H1 (cell line): ENCODE measurements at regions not wholly inside any gene's neighbourhood (a gene's known extent, or its start where the extent isn't known, plus 50 kb on each side); places are given as distances from the start of the nearest gene placed in this dataset.

Source experiments
- CTCF ChIA-PET: fragments of 300-600 bp; sonication (Branson Sonifier 250); formaldehyde crosslinking; loops from one replicate; lab custom pipeline; 2021; ENCODE audit not compliant: partially characterized antibody; lab: Charles Lee
- POLR2A ChIA-PET: fragments of 300-600 bp; sonication (Branson Sonifier 250); formaldehyde crosslinking; loops from one replicate; lab custom pipeline; 2021; ENCODE audit warnings: inconsistent platforms; ENCODE audit not compliant: partially characterized antibody; lab: Charles Lee
- DNase-seq, 2 experiments: peaks; one replicate each; pipeline versions ENCODE4 v3.0.0 to v3.0.0-alpha.2; 2010 to 2022; ENCODE audit warnings: low spot score in 2 of 2, low read depth in 1 of 2, mixed read lengths in 1 of 2
- FAIRE-seq: peaks from 2 replicates; lab custom pipeline; 2011; peaks lifted over from hg19 to GRCh38; lab: Jason Lieb, UNC
- H2AFZ ChIP-seq: 2 replicates; pipeline ENCODE4 v1.8.1; 2012; ENCODE audit warnings: low read length, inconsistent platforms
- H2AK5ac ChIP-seq: 2 replicates; pipeline ENCODE4 v1.6.1; 2013; ENCODE audit warnings: low read depth, low read length
- H2BK120ac ChIP-seq: replicated peaks from 2 replicates; pipeline ENCODE3; 2013; ENCODE audit warnings: low read depth, low read length, inconsistent platforms
- H2BK12ac ChIP-seq: 2 replicates; pipeline ENCODE4 v1.6.1; 2013; ENCODE audit warnings: low read depth, low read length
- H2BK15ac ChIP-seq: 2 replicates; pipeline ENCODE4 v1.6.1; 2013; ENCODE audit warnings: low read length
- H2BK20ac ChIP-seq: 2 replicates; pipeline ENCODE4 v1.6.1; 2013; ENCODE audit warnings: low read length
- H2BK5ac ChIP-seq: 2 replicates; pipeline ENCODE4 v1.6.1; 2013; ENCODE audit warnings: low read depth, low read length
- H3K14ac ChIP-seq: 2 replicates; pipeline ENCODE4 v1.6.1; 2013; ENCODE audit warnings: inconsistent platforms; ENCODE audit not compliant: insufficient read length
- H3K18ac ChIP-seq: 2 replicates; pipeline ENCODE4 v1.6.1; 2013; ENCODE audit warnings: low read length; ENCODE audit errors: extremely low read depth
- H3K23ac ChIP-seq: 2 replicates; pipeline ENCODE4 v1.6.1; 2013; ENCODE audit warnings: inconsistent platforms; ENCODE audit not compliant: insufficient read length
- H3K23me2 ChIP-seq: 2 replicates; pipeline ENCODE4 v1.6.1; 2013; ENCODE audit warnings: low read depth, low read length
- H3K27ac ChIP-seq: 2 replicates; pipeline ENCODE4 v1.6.1; 2011; ENCODE audit warnings: low read depth, low read length, inconsistent platforms
- H3K27me3 ChIP-seq, 4 experiments: replicated peaks in 1 of 4; 1 replicate in 1 of 4; 2 replicates in 3 of 4; pipeline versions ENCODE4 v1.6.1 to v1.8.1; 2011 to 2013; ENCODE audit warnings: low read length in 3 of 4, mild to moderate bottlenecking in 3 of 4, inconsistent platforms in 2 of 4, mixed read lengths in 2 of 4, moderate library complexity in 1 of 4; ENCODE audit not compliant: control insufficient read depth in 3 of 4, insufficient read depth in 3 of 4; ENCODE audit errors: extremely low read depth in 1 of 4
- H3K36me3 ChIP-seq, 4 experiments: 2 replicates each; pipeline versions ENCODE4 v1.6.1 to v1.8.1; 2011 to 2013; ENCODE audit warnings: mild to moderate bottlenecking in 4 of 4, low read length in 3 of 4, moderate library complexity in 2 of 4, control low read depth in 1 of 4, inconsistent platforms in 1 of 4; ENCODE audit not compliant: insufficient read depth in 4 of 4, control insufficient read depth in 2 of 4
- H3K4ac ChIP-seq: replicated peaks from 2 replicates; pipeline ENCODE3; 2013; ENCODE audit warnings: low read length, low read depth, mixed read lengths, inconsistent platforms; ENCODE audit not compliant: insufficient read length
- H3K4me1 ChIP-seq, 4 experiments: replicated peaks in 1 of 4; 1 replicate in 1 of 4; 2 replicates in 3 of 4; pipeline versions ENCODE4 v1.6.1 to v1.8.1; 2011 to 2013; ENCODE audit warnings: low read length in 3 of 4, inconsistent platforms in 2 of 4, mixed read lengths in 1 of 4; ENCODE audit not compliant: insufficient read depth in 4 of 4, control insufficient read depth in 3 of 4
- H3K4me2 ChIP-seq, 2 experiments: 2 replicates each; pipeline versions ENCODE4 v1.6.1 to v1.8.1; 2011 to 2013; ENCODE audit warnings: low read depth in 2 of 2, low read length in 2 of 2, control low read depth in 1 of 2, inconsistent platforms in 1 of 2, mild to moderate bottlenecking in 1 of 2; ENCODE audit not compliant: insufficient read depth in 1 of 2
- H3K4me3 ChIP-seq, 4 experiments: fragments of 200-600, 300-600 bp in 1 of 4; sonication (generic), shearing (Covaris generic), sonication (Bioruptor Twin) in 1 of 4; 2 replicates each; pipeline versions ENCODE4 v1.5.1 to v1.8.1; 2011 to 2016; ENCODE audit warnings: low read length in 4 of 4, low read depth in 3 of 4, control low read depth in 2 of 4, inconsistent platforms in 2 of 4, mild to moderate bottlenecking in 2 of 4, mixed read lengths in 1 of 4, moderate library complexity in 1 of 4; ENCODE audit not compliant: insufficient read depth in 2 of 4; ENCODE audit errors: extremely low read depth in 1 of 4
- H3K56ac ChIP-seq: replicated peaks from 2 replicates; pipeline ENCODE3; 2013; ENCODE audit warnings: low read depth, mild to moderate bottlenecking, mixed read lengths, low read length, inconsistent platforms; ENCODE audit not compliant: insufficient read length
- H3K79me1 ChIP-seq: 2 replicates; pipeline ENCODE4 v1.6.1; 2013; ENCODE audit warnings: low read depth, low read length, control low read depth
- H3K79me2 ChIP-seq, 2 experiments: 2 replicates each; pipeline versions ENCODE4 v1.6.1 to v1.8.1; 2012 to 2013; ENCODE audit warnings: low read length in 2 of 2, mild to moderate bottlenecking in 2 of 2, inconsistent platforms in 1 of 2; ENCODE audit not compliant: insufficient read depth in 2 of 2, control insufficient read depth in 1 of 2
- H3K9ac ChIP-seq, 4 experiments: replicated peaks in 1 of 4; 1 replicate in 1 of 4; 2 replicates in 3 of 4; pipeline versions ENCODE4 v1.6.1 to v1.8.1; 2011 to 2013; ENCODE audit warnings: low read depth in 3 of 4, low read length in 3 of 4, control low read depth in 2 of 4, mild to moderate bottlenecking in 2 of 4, moderate library complexity in 2 of 4, inconsistent platforms in 1 of 4; ENCODE audit errors: extremely low read depth in 1 of 4
- H3K9me3 ChIP-seq, 2 experiments: 2 replicates each; pipeline versions ENCODE4 v1.6.1 to v1.8.1; 2012 to 2013; ENCODE audit warnings: mild to moderate bottlenecking in 2 of 2, moderate library complexity in 2 of 2, control low read depth in 1 of 2, inconsistent platforms in 1 of 2, low read depth in 1 of 2, low read length in 1 of 2, mixed read lengths in 1 of 2; ENCODE audit not compliant: insufficient read depth in 2 of 2
- H4K20me1 ChIP-seq, 2 experiments: replicated peaks in 1 of 2; 2 replicates each; pipeline versions ENCODE3 to v1.8.1; 2011 to 2013; ENCODE audit warnings: inconsistent platforms in 2 of 2, low read length in 2 of 2, mild to moderate bottlenecking in 1 of 2; ENCODE audit not compliant: insufficient read depth in 2 of 2, control insufficient read depth in 1 of 2
- H4K5ac ChIP-seq: 2 replicates; pipeline ENCODE4 v1.6.1; 2013; ENCODE audit warnings: low read length, low read depth, mixed read lengths, inconsistent platforms; ENCODE audit not compliant: insufficient read length
- H4K8ac ChIP-seq: 2 replicates; pipeline ENCODE4 v1.8.0; 2013; ENCODE audit warnings: mild to moderate bottlenecking, moderate library complexity, low read length, inconsistent platforms; ENCODE audit not compliant: insufficient read depth; ENCODE audit errors: extremely low read depth
- H4K91ac ChIP-seq: replicated peaks from 2 replicates; pipeline ENCODE3; 2013; ENCODE audit warnings: low read length, mixed read lengths, inconsistent platforms; ENCODE audit not compliant: insufficient read length
- EGR1 ChIP-seq: IDR thresholded peaks from 2 replicates; pipeline ENCODE4 v1.6.1; 2011; ENCODE audit warnings: low read depth, low read length, borderline replicate concordance
- JUND ChIP-seq: IDR thresholded peaks from 2 replicates; pipeline ENCODE4 v1.6.1; 2011; ENCODE audit warnings: mild to moderate bottlenecking, improper control_type of control experiment, low read length
- SP2 ChIP-seq: IDR thresholded peaks from 2 replicates; pipeline ENCODE4 v1.6.1; 2012; ENCODE audit warnings: mild to moderate bottlenecking, low read length, inconsistent platforms
- TBP ChIP-seq: IDR thresholded peaks from 2 replicates; pipeline ENCODE4 v1.6.1; 2011; ENCODE audit warnings: low read depth, low read length, improper control_type of control experiment
- WGBS, 2 experiments: shearing (Covaris generic) in 1 of 2; methylation state at CpG; one replicate each; pipeline versions ENCODE4 v1.1.6 to v1.1.7; 2013 to 2015; ENCODE audit warnings: low lambda C conversion rate in 2 of 2, mixed read lengths in 2 of 2, inconsistent platforms in 1 of 2, low coverage in 1 of 2, missing lambda C conversion rate in 1 of 2; ENCODE audit not compliant: insufficient replicate concordance in 2 of 2, insufficient coverage in 1 of 2, insufficient read length in 1 of 2; ENCODE audit errors: extremely low coverage in 1 of 2, missing lambda C conversion rate in 1 of 2; 5-methylcytosine and 5-hydroxymethylcytosine counted together

DNA sequence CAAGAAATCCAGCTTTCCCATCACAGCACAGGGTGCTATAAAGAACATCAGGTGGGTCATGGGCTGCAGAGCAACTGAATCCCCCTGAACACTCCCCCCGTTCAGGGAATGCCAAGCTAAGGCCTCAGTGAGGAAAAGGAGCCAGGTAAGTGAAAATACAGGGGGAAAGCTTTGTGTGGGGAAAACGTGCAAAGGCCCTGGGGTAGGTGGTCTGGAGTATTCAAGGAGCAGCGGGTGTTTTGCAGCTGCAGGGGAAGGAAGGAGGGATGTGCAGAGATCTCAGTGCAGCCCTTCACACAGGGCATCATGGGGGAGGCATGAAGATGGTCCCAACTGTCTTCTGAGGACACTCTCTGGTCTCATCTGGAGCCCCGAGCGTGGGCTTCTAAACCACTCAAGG lies 119.2 kb downstream of the ETS2 start:
- CTCF ChIA-PET, result no interaction called here
- H2BK20ac ChIP-seq, result no peak overlapping the region
- H3K9me3 ChIP-seq, result 0 out of 4 replicates have a peak, but pooled peaks cover 0 to 6% of the 10 kb centered on the region in 2 experiments
- H3K14ac ChIP-seq, result no peak overlapping the region
- no peaks in the 10 kb centered on the region; a peak in 1 of 7 replicates for H3K4me1 ChIP-seq
- H3K79me2 ChIP-seq, result no peaks in the 10 kb centered on the region
- no peak overlapping the region for H4K5ac ChIP-seq
- no peak overlapping the region for H3K4ac ChIP-seq
- H3K27me3 ChIP-seq, result no peaks in the 10 kb centered on the region
- peak overlapping the region; percentile 8; the same call in 1 of the 2 replicates for H4K8ac ChIP-seq
- DNase-seq, result no peak
- H2BK5ac ChIP-seq, result no peak overlapping the region
- no peak overlapping the region for H3K4me2 ChIP-seq
- no peak overlapping the region for H3K18ac ChIP-seq
- no peak overlapping the region for H2BK15ac ChIP-seq
- no peak overlapping the region for H3K4me3 ChIP-seq
- H3K9ac ChIP-seq, result no peak overlapping the region
- FAIRE-seq, result no peak
- no peaks in the 10 kb centered on the region for H3K23me2 ChIP-seq
- H3K79me1 ChIP-seq, result no peaks in the 10 kb centered on the region
- H2AK5ac ChIP-seq, result no peak overlapping the region
- no peak for TF ChIP-seq EGR1
- no peak for TF ChIP-seq SP2
- TF ChIP-seq JUND, result no peak
- TF ChIP-seq TBP, result no peak
- no peak overlapping the region for H3K56ac ChIP-seq
- H2BK120ac ChIP-seq, result no peak overlapping the region
- no peak overlapping the region for H2AFZ ChIP-seq
- no peak overlapping the region for H3K23ac ChIP-seq
- WGBS, 2 experiments, result 96% methylated on average over 5 of the region's 5 CpGs; no CpG with 5 or more reads in 1 of the 2 experiments
- POLR2A ChIA-PET, result no interaction called here
- no peaks in the 10 kb centered on the region for H4K20me1 ChIP-seq
- no peak overlapping the region for H2BK12ac ChIP-seq
- no peaks in the 10 kb centered on the region for H3K36me3 ChIP-seq
- H3K27ac ChIP-seq, result no peak overlapping the region
- no peak overlapping the region for H4K91ac ChIP-seq
